ENCODE measurements at regions not wholly inside any gene's neighbourhood (a gene's known extent, or its start where the extent isn't known, plus 50 kb on each side); places are given as distances from the start of the nearest gene placed in this dataset.
"Not testable (repeated sequence)": the region's sequence is repeated elsewhere in the genome, so short reads cannot be mapped to it uniquely, and the experiment has no call there.

DNA sequence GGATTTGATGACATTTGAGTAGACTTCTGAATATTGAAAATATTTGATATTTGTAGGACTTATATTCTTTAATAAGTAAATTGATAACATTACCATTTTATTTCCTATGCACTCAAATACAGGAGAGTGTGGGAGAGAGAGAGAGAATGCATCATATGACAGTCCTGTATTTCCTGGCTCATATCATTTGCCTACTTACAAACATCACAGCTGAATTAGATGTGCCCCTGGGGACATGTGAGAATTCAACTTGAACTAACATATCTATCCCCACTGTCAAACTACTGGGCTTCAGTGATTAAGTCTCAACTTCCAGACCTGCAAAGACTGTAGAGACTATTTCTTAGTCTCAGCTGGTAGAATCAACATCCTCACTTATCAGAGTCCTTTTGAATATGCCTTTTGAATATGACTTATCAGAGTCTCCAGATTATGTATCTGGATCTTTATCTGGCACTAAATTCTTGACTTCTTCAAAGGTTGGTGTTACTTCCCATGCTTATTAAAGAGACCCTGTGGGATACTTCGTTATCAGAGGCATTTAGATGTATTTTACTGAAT is 75.5 kb downstream of the PABPC4L start:
- DNase-seq (ENCODE audit: low read depth, low spot score) = no peak
- TF ChIP-seq CTCF (IDR thresholded peaks at IDR 0.05; ENCODE audit: insufficient read depth, low read length, missing control alignments) = no peak
- CTCF ChIA-PET = no interaction called here
- POLR2A ChIA-PET = no interaction called here
- no peak overlapping the region for H3K4me3 ChIP-seq (ENCODE audit: low read depth, low read length)

DNA sequence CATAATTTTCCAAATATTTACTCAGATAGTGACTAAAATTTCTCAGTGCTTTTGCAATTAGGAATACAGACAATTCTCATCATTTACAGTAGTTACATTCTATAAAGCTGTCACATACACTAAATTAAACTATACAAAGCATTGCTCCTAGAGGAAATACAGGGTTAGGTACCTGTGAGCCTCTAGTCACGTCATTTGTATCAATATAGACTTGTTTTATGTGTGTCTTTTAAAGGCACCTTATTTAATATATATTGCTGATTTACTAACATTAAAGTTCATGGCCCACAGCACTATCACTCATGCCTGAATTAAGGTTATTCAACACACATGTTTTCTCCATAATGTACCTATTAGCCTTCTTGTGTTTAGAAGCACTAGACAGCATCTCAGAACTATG is 78.7 kb downstream of the PABPC4L start:
- ChIA-PET CTCF (no interaction called here), POLR2A (no interaction called here)
- DNase-seq (ENCODE audit: low read depth, low spot score) = no peak
- no peak for TF ChIP-seq CTCF (IDR thresholded peaks at IDR 0.05; ENCODE audit: insufficient read depth, low read length, missing control alignments)
- no peak overlapping the region for H3K4me3 ChIP-seq (ENCODE audit: low read depth, low read length)

DNA sequence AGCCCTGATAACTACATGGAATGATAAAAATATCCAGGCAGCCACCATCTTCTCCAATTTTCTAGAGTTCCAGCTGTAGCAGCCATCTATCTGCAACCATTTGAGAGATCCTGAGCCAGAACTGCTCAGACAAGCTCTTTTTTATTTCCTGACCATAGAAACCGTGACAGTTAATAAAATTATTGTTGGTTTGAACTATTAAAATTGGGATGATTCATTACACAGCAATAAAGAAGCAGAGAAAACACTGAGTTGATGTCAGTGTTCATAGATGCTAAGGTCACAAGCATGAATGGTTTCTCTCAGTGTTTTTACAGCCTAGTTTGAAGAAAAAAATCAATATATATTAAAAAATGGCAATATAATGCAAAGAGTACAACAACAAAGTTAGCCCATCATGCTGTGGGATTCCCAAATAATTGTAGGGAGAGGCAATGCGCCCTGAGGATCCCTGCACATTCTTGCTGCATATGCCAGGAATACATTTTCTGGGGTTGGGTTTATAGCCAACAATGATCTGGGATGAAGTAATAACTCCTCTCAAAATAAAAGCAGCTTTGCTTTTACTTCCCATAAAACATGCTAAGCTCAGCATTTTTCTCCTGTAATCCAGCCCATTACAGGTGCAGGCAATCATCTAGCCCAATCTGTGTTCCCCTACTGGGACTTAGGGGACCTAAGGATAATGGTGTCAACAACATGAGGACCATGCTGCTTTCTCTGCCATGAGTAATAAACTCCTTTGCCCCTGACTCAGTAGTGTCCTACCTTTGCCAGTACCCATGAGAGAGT is 84.0 kb downstream of the PABPC4L start:
- POLR2A ChIA-PET = no interaction called here
- no peak for DNase-seq (ENCODE audit: low read depth, low spot score)
- H3K4me3 ChIP-seq (ENCODE audit: low read depth, low read length) = no peak overlapping the region
- CTCF ChIA-PET = no interaction called here
- no peak for TF ChIP-seq CTCF (IDR thresholded peaks at IDR 0.05; ENCODE audit: insufficient read depth, low read length, missing control alignments)

DNA sequence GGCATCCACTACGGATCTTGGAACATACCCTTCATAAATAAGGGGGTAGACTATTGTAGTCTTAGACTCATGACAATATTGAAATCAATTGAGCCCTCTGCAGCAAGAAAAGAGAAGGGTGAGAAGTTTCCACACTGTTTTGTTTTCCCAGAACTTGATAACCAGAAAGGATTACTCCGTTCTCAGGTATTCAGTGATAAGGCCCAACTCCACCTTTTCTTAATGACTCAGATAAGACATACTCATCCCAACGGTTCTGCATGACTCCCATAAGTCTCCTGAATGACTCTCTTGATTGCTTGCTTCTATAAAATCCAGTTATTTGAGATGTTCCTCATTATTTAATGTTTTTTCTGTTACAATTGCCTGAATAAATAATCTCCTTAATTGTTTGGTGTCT is 111.7 kb downstream of the PABPC4L start:
- POLR2A ChIA-PET = no interaction called here
- no peak for DNase-seq (ENCODE audit: low read depth, low spot score)
- H3K4me3 ChIP-seq (ENCODE audit: low read depth, low read length) = no peak overlapping the region
- TF ChIP-seq CTCF (IDR thresholded peaks at IDR 0.05; ENCODE audit: insufficient read depth, low read length, missing control alignments) = no peak
- CTCF ChIA-PET = no interaction called here

DNA sequence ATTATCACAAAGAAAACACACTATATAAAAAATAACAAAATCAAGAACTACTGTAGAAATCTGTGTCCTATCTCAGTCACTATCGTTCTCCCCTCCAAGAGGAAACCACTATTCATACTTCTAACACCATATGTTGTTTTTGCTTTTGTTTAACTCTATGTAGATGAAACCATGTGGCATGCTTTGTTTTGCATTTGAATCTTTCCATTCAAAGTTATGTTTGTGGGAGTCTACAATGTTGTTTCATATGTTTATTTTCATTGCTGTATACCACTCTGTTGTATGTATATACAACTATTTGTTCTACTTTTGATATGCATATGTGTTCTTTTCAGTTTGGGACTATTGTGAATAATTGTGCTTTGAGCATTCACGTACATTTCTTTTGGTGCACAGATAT is 116.1 kb downstream of the PABPC4L start:
- H3K4me3 ChIP-seq (ENCODE audit: low read depth, low read length) = no peak overlapping the region
- CTCF ChIA-PET = no interaction called here
- DNase-seq (ENCODE audit: low read depth, low spot score) = no peak
- POLR2A ChIA-PET = no interaction called here
- no peak for TF ChIP-seq CTCF (IDR thresholded peaks at IDR 0.05; ENCODE audit: insufficient read depth, low read length, missing control alignments)

- CTCF ChIA-PET; DNase-seq (ENCODE audit: low read depth, low spot score); H3K4me3 ChIP-seq (ENCODE audit: low read depth, low read length); POLR2A ChIA-PET: not testable (repeated sequence)
Observed at GRCh38 chr4:134079085-134079484, 122.5 kb downstream of the PABPC4L start.

Data from AG04449 (cell line).